Activated T-helper 9 cell treated with anti-CD3 and anti-CD28 coated beads, Interleukin-2, amount 50 U/mL, for 16 hours (primary cell): ENCODE measurements at regions not wholly inside any gene's neighbourhood (a gene's known extent, or its start where the extent isn't known, plus 50 kb on each side); places are given as distances from the start of the nearest gene placed in this dataset.
"Not testable (repeated sequence)": the region's sequence is repeated elsewhere in the genome, so short reads cannot be mapped to it uniquely, and the experiment has no call there.

Experiments
- DNase-seq: peaks from one replicate; pipeline ENCODE4 v3.0.0-alpha.2; 2020; ENCODE audit warnings: low read depth

- DNase-seq, result no peak
Measured at GRCh38 chr7:16091701-16092310, 329.5 kb downstream of the CRPPA start.

GRCh38 chr7:16089801-16090200 lies 331.5 kb downstream of the CRPPA start:
- DNase-seq, result no peak

- no peak for DNase-seq
Measured at GRCh38 chr7:16089191-16089590, 332.1 kb downstream of the CRPPA start.

GRCh38 chr7:16086743-16087142 lies 334.6 kb downstream of the CRPPA start:
- DNase-seq, result no peak

- not testable (repeated sequence) for DNase-seq
Measured at GRCh38 chr7:16085780-16086179, 335.6 kb downstream of the CRPPA start.

- DNase-seq, result no peak
Measured at GRCh38 chr7:16084875-16085274, 336.5 kb downstream of the CRPPA start.

- DNase-seq, result no peak
Measured at GRCh38 chr7:16084370-16084769, 337.0 kb downstream of the CRPPA start.

GRCh38 chr7:16083931-16084330 lies 337.4 kb downstream of the CRPPA start:
- DNase-seq, result no peak

- no peak for DNase-seq
Measured at GRCh38 chr7:16080131-16080530, 341.2 kb downstream of the CRPPA start.

- no peak for DNase-seq
Measured at GRCh38 chr7:16079723-16080122, 341.6 kb downstream of the CRPPA start.

- DNase-seq, result no peak
Measured at GRCh38 chr7:16078076-16078952, 343.0 kb downstream of the CRPPA start.

- no peak for DNase-seq
Measured at GRCh38 chr7:16071246-16071857, 350.0 kb downstream of the CRPPA start.

- DNase-seq, result no peak
Measured at GRCh38 chr7:16070806-16071205, 350.5 kb downstream of the CRPPA start.

GRCh38 chr7:16069998-16070397 lies 351.3 kb downstream of the CRPPA start:
- DNase-seq, result no peak

- no peak for DNase-seq
Measured at GRCh38 chr7:16068183-16068582, 353.2 kb downstream of the CRPPA start.

- no peak for DNase-seq
Measured at GRCh38 chr7:16067711-16068110, 353.6 kb downstream of the CRPPA start.

- no peak for DNase-seq
Measured at GRCh38 chr7:16066805-16067459, 354.4 kb downstream of the CRPPA start.

- DNase-seq, result no peak
Measured at GRCh38 chr7:16065939-16066338, 355.4 kb downstream of the CRPPA start.

- DNase-seq, result no peak
Measured at GRCh38 chr7:16063716-16064675, 357.3 kb downstream of the CRPPA start.

GRCh38 chr7:16063221-16063620 lies 358.1 kb downstream of the CRPPA start:
- DNase-seq, result no peak

GRCh38 chr7:16062269-16062668 lies 359.1 kb downstream of the CRPPA start:
- DNase-seq, result no peak
